ENCODE measurements at regions not wholly inside any gene's neighbourhood (a gene's known extent, or its start where the extent isn't known, plus 50 kb on each side); places are given as distances from the start of the nearest gene placed in this dataset.

DNA sequence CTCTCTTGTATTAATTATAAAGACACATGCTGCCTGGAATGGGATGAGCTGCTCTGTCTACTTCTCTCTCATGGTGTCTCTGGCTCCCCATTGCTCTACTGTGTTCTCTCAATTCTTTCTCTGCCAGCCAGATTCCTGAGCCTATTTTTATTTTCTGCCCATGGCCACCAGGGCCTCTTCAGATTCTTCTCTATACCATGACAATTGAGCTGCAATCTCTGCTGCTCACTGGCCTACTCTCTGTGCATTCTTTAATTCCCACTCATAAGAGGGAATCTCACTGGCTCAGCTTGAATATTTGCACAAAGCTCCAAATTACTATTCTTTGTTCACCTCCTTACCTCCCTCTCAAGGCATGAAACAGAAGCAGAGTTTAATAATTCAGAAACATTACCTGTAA, 161.4 kb upstream of the GULP1 start:
- CTCF ChIA-PET (ENCODE audit: partially characterized antibody): interaction anchor here (0.7 to 1.4 kb wide), 6 partner anchors 8 to 231 kb away, joined by 3 to 4 read pairs (median 3); no protein-coding TSS in a partner anchor
- POLR2A ChIA-PET (ENCODE audit: partially characterized antibody): no interaction called here
- Histone ChIP-seq H3K18ac (ENCODE audit: extremely low read depth, low read length) (no peak overlapping the region), H3K4me1 (replicated peaks in 1 of 4; ENCODE audit: control insufficient read depth in 3 of 4, insufficient read depth in 4 of 4, low read length in 3 of 4) (no peaks in the 10 kb centered on the region), H3K23ac (ENCODE audit: insufficient read length) (no peak overlapping the region), H3K56ac (replicated peaks; ENCODE audit: insufficient read length, low read depth, low read length) (no peak overlapping the region), H2AFZ (ENCODE audit: low read length) (no peak overlapping the region), H3K4me2 (ENCODE audit: insufficient read depth in 1 of 2, low read depth in 2 of 2, low read length in 2 of 2) (no peak overlapping the region), H3K79me2 (ENCODE audit: control insufficient read depth in 1 of 2, insufficient read depth in 2 of 2, low read length in 2 of 2) (no peaks in the 10 kb centered on the region), H2BK20ac (ENCODE audit: low read length) (no peak overlapping the region), H4K5ac (ENCODE audit: insufficient read length, low read depth, low read length) (no peak overlapping the region), H4K91ac (replicated peaks; ENCODE audit: insufficient read length, low read length) (no peak overlapping the region), H2BK15ac (ENCODE audit: low read length) (no peak overlapping the region), H2BK120ac (replicated peaks; ENCODE audit: low read depth, low read length) (no peak overlapping the region), H2AK5ac (ENCODE audit: low read depth, low read length) (no peak overlapping the region), H3K36me3 (ENCODE audit: control insufficient read depth in 2 of 4, insufficient read depth in 4 of 4, low read length in 3 of 4) (no peaks in the 10 kb centered on the region), H3K4ac (replicated peaks; ENCODE audit: insufficient read length, low read depth, low read length) (no peak overlapping the region), H3K14ac (ENCODE audit: insufficient read length) (no peak overlapping the region), H3K23me2 (ENCODE audit: low read depth, low read length) (no peaks in the 10 kb centered on the region), H4K8ac (ENCODE audit: extremely low read depth, insufficient read depth, low read length) (no peak overlapping the region), H3K27me3 (replicated peaks in 1 of 4; ENCODE audit: control insufficient read depth in 3 of 4, extremely low read depth in 1 of 4, insufficient read depth in 3 of 4, low read length in 3 of 4) (no peaks in the 10 kb centered on the region), H2BK5ac (ENCODE audit: low read depth, low read length) (no peak overlapping the region), H4K20me1 (replicated peaks in 1 of 2; ENCODE audit: control insufficient read depth in 1 of 2, insufficient read depth in 2 of 2, low read length in 2 of 2) (no peaks in the 10 kb centered on the region), H3K27ac (ENCODE audit: low read depth, low read length) (no peak overlapping the region), H3K4me3 (ENCODE audit: extremely low read depth in 1 of 4, insufficient read depth in 2 of 4, low read depth in 3 of 4, low read length in 4 of 4) (no peak overlapping the region), H3K9ac (replicated peaks in 1 of 4; ENCODE audit: extremely low read depth in 1 of 4, low read depth in 3 of 4, low read length in 3 of 4) (no peak overlapping the region), H3K9me3 (ENCODE audit: insufficient read depth in 2 of 2, low read depth in 1 of 2, low read length in 1 of 2) (no peaks in the 10 kb centered on the region), H3K79me1 (ENCODE audit: low read depth, low read length) (no peaks in the 10 kb centered on the region), H2BK12ac (ENCODE audit: low read depth, low read length) (no peak overlapping the region)
- TF ChIP-seq POU5F1 (IDR thresholded peaks at IDR 0.05; ENCODE audit: low read depth, low read length) (no peak), SIN3A (conservative IDR thresholded peaks at IDR 0.05 in 1 of 2, IDR thresholded peaks at IDR 0.05 in 1 of 2; ENCODE audit: low read depth in 1 of 2, low read length in 2 of 2) (no peak)
- TF ChIP-seq, protein P1, sequence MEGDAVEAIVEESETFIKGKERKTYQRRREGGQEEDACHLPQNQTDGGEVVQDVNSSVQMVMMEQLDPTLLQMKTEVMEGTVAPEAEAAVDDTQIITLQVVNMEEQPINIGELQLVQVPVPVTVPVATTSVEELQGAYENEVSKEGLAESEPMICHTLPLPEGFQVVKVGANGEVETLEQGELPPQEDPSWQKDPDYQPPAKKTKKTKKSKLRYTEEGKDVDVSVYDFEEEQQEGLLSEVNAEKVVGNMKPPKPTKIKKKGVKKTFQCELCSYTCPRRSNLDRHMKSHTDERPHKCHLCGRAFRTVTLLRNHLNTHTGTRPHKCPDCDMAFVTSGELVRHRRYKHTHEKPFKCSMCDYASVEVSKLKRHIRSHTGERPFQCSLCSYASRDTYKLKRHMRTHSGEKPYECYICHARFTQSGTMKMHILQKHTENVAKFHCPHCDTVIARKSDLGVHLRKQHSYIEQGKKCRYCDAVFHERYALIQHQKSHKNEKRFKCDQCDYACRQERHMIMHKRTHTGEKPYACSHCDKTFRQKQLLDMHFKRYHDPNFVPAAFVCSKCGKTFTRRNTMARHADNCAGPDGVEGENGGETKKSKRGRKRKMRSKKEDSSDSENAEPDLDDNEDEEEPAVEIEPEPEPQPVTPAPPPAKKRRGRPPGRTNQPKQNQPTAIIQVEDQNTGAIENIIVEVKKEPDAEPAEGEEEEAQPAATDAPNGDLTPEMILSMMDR (IDR thresholded peaks at IDR 0.05; ENCODE audit: control extremely low read depth in 1 of 3, insufficient read depth in 1 of 3, low read depth in 1 of 3, low read length in 3 of 3): peak in 1 of 3 experiments; percentile 10; a peak in 1 of 4 replicates
- FAIRE-seq (no peak), DNase-seq (ENCODE audit: low read depth in 1 of 2, low spot score in 2 of 2) (no peak)

Data from H1 (cell line).